Testis (tissue), 2 donors: ENCODE measurements at regions not wholly inside any gene's neighbourhood (a gene's known extent, or its start where the extent isn't known, plus 50 kb on each side); places are given as distances from the start of the nearest gene placed in this dataset.

Experiments
- DNase-seq: peaks from one replicate; pipeline ENCODE4 v3.0.0-alpha.2; 2019
- H3K27ac ChIP-seq, 2 donors: fragments of 200-600 bp; sonication (generic); one replicate each; pipeline ENCODE4 v1.5.1; 2019
- H3K27me3 ChIP-seq: fragments of 200-600 bp; sonication (generic); one replicate; pipeline ENCODE4 v1.5.1; 2019
- H3K36me3 ChIP-seq: fragments of 200-600 bp; sonication (generic); one replicate; pipeline ENCODE4 v1.5.1; 2017; ENCODE audit warnings: low read depth; ENCODE audit errors: missing control alignments
- H3K4me1 ChIP-seq: fragments of 200-600 bp; sonication (generic); one replicate; pipeline ENCODE4 v1.5.1; 2019
- H3K4me3 ChIP-seq, 2 donors: fragments of 200-600 bp; sonication (generic); one replicate each; pipeline ENCODE4 v1.5.1; 2017 to 2019
- H3K9me3 ChIP-seq: fragments of 200-600 bp; sonication (generic); one replicate; pipeline ENCODE4 v1.5.1; 2017
- CTCF ChIP-seq, 3 experiments: fragments of 450-650 bp in 2 of 3; fragments of 200-600 bp in 1 of 3; sonication (generic) in 1 of 3; IDR thresholded peaks; one replicate each; pipeline ENCODE4 v1.5.1; 2016 to 2019; ENCODE audit warnings: antibody characterized with exemption in 3 of 3, mild to moderate bottlenecking in 2 of 3, moderate library complexity in 1 of 3
- POLR2A ChIP-seq: fragments of 450-650 bp; IDR thresholded peaks from one replicate; pipeline ENCODE4 v1.6.1; 2017; ENCODE audit warnings: antibody characterized with exemption, mild to moderate bottlenecking, moderate library complexity
- WGBS, 2 donors: methylation state at CpG; one replicate each; pipeline ENCODE4 v1.1.5; 2018; 5-methylcytosine and 5-hydroxymethylcytosine counted together
- intact Hi-C: fragments of 100-400 bp; cut with DNase I; formaldehyde crosslinking; loops from one replicate; pipeline ENCODE4 v1.15.1; 2023; ENCODE audit warnings: low total_unique reads

- no peak overlapping the region for H3K4me3 ChIP-seq
- H3K36me3 ChIP-seq = no peaks in the 10 kb centered on the region
- no peaks in the 10 kb centered on the region for H3K9me3 ChIP-seq
- intact Hi-C loops = no loop called here
- H3K27me3 ChIP-seq = no peaks in the 10 kb centered on the region
- 83 to 90% methylated on average over 4 of the region's 4 CpGs for WGBS, 2 donors
- DNase-seq = no peak
- TF ChIP-seq CTCF (IDR thresholded peaks at IDR 0.05) (no peak), POLR2A (no peak)
- H3K4me1 ChIP-seq = no peaks in the 10 kb centered on the region
- H3K27ac ChIP-seq = no peak overlapping the region
These were observed 261.4 kb upstream of the TFAP2D start for GRCh38 chr6:50451826-50452400.

DNA sequence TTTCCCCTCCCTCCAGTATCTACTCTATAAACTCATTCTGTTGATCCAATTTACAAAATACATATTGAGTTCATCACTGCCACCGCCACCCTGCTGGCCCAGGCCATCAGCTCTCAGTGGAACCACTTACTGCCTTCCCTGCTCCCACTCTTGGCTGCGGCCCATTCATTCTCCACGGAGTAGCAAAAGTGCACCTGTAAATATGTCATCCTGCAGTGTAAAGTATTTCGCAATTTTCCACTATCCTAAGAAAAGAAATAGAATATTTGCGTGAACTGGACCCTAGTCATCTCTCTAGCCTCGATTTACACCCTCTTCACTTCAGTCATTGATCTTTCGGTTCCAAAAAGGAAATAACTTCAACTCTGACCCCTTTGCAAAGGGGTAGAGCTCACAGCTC lies 258.3 kb upstream of the TFAP2D start:
- Histone ChIP-seq H3K27me3 (no peaks in the 10 kb centered on the region), H3K36me3 (no peaks in the 10 kb centered on the region), H3K4me1 (no peaks in the 10 kb centered on the region), H3K27ac (no peak overlapping the region), H3K4me3 (no peak overlapping the region), H3K9me3 (no peaks in the 10 kb centered on the region)
- no peak for DNase-seq
- no peak for TF ChIP-seq POLR2A
- TF ChIP-seq CTCF (IDR thresholded peaks at IDR 0.05) = no peak
- intact Hi-C loops = no loop called here
- WGBS, 2 donors = 77 to 85% methylated on average over 7 of the region's 7 CpGs

DNA sequence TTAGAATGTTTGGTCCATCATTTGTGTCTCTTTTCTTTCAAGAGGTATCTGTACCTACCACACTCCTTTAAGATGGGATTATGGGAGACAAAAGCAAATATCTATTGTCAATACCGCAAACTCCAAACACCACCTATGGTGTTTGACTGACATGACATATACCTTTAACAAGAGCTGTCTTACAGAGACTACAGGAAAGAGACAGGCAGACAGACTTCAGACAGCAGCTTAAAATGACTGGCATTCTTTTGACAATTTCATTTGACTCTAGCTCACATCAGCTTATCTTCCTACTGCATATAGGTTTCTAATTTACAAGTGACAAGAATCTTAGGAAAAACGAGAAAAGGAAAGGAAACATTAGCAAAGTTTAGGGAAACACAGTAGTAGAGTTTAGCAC lies 256.0 kb upstream of the TFAP2D start:
- intact Hi-C loops = no loop called here
- H3K9me3 ChIP-seq = no peaks in the 10 kb centered on the region
- WGBS, 2 donors = 82 to 90% methylated on average over 2 of the region's 2 CpGs
- H3K4me1 ChIP-seq = no peaks in the 10 kb centered on the region
- DNase-seq = no peak
- H3K4me3 ChIP-seq = no peak overlapping the region
- H3K27me3 ChIP-seq = no peaks in the 10 kb centered on the region
- H3K27ac ChIP-seq = no peak overlapping the region
- H3K36me3 ChIP-seq = no peaks in the 10 kb centered on the region
- no peak for TF ChIP-seq POLR2A
- TF ChIP-seq CTCF (IDR thresholded peaks at IDR 0.05) = no peak

- Histone ChIP-seq H3K36me3 (no peaks in the 10 kb centered on the region), H3K4me3 (no peak overlapping the region), H3K27ac (no peak overlapping the region), H3K9me3 (no peaks in the 10 kb centered on the region), H3K27me3 (no peaks in the 10 kb centered on the region), H3K4me1 (no peaks in the 10 kb centered on the region)
- WGBS, 2 donors = 87 to 89% methylated on average over 2 of the region's 2 CpGs
- TF ChIP-seq CTCF (IDR thresholded peaks at IDR 0.05) = no peak
- TF ChIP-seq POLR2A = no peak
- no peak for DNase-seq
- intact Hi-C loops = no loop called here
These were observed 251.6 kb upstream of the TFAP2D start for GRCh38 chr6:50461696-50462095.

DNA sequence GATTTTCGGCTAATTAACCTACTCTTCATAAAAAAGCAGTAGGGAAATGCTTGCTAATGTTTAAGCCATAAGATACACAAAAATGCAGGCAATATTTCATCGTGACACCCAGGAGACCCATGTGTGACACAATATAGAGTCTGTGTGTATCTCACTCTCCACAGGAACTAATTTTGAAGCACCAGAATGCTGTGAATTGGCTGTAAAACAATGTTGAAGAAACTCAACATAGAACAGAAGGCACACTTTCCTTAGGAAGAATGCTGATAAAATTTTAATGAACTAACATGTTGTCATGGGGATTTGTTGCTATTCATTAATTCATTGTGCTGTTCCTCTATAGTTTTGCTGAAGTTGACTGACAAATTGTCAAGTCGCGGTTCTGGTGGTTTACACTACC lies 249.4 kb upstream of the TFAP2D start:
- H3K27me3 ChIP-seq = no peaks in the 10 kb centered on the region
- H3K4me1 ChIP-seq = no peaks in the 10 kb centered on the region
- no peaks in the 10 kb centered on the region for H3K36me3 ChIP-seq
- 92 to 93% methylated on average over 4 of the region's 4 CpGs for WGBS, 2 donors
- no peak overlapping the region for H3K27ac ChIP-seq
- no peak overlapping the region for H3K4me3 ChIP-seq
- TF ChIP-seq CTCF (IDR thresholded peaks at IDR 0.05) = no peak
- intact Hi-C loops = no loop called here
- H3K9me3 ChIP-seq = no peaks in the 10 kb centered on the region
- no peak for DNase-seq
